Liver (tissue), 3 donors: ENCODE measurements at regions not wholly inside any gene's neighbourhood (a gene's known extent, or its start where the extent isn't known, plus 50 kb on each side); places are given as distances from the start of the nearest gene placed in this dataset.

Experiments used
- TAF1 ChIP-seq: conservative IDR thresholded peaks from 2 replicates; pipeline ENCODE4 v1.6.1; 2016; ENCODE audit warnings: antibody characterized with exemption, mild to moderate bottlenecking
- YY1 ChIP-seq: IDR thresholded peaks from 2 replicates; pipeline ENCODE4 v1.6.1; 2016; ENCODE audit warnings: antibody characterized with exemption, mild to moderate bottlenecking
- TF ChIP-seq, protein P1 (sequence below): fragments of 150-350 bp; IDR thresholded peaks from 2 replicates; pipeline ENCODE4 v1.5.1; 2017; ENCODE audit warnings: improper control_type of control experiment, low read depth, low read length; ENCODE audit not compliant: missing input control
- donor health status: healthy.
- donor health status: healthy.

DNA sequence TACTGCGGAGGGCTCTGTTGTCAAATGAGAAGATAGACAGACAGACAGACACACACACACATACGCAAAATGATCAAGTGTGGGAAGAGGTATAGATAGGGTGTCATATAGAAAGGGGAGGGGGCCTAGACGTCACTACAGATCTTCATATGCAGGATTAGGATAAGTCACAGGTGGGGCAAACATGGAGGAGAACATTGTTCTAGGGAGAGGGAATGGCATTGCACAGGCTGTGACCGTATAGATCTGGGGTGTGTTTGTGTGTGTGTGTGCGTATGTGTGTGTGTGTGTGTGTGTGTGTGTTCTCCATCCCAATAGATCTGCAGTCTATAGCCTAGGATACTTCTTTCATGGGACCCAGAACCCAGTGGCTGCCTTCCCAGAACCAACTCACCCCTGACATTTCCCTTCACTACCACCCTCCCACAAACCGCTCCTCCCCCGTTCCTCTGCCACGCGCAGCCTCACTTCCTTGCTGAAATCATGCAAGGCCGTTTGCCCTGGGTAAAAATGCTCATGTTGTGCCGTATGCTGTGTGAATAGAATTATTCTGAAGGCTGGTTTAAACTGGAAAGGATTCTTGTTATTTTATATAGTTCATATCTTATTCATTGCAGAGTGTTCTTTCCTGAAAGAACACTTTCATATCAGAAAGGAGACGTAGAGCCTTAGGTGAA, 50.5 kb upstream of the CCL1 start:
- TF ChIP-seq, protein P1, sequence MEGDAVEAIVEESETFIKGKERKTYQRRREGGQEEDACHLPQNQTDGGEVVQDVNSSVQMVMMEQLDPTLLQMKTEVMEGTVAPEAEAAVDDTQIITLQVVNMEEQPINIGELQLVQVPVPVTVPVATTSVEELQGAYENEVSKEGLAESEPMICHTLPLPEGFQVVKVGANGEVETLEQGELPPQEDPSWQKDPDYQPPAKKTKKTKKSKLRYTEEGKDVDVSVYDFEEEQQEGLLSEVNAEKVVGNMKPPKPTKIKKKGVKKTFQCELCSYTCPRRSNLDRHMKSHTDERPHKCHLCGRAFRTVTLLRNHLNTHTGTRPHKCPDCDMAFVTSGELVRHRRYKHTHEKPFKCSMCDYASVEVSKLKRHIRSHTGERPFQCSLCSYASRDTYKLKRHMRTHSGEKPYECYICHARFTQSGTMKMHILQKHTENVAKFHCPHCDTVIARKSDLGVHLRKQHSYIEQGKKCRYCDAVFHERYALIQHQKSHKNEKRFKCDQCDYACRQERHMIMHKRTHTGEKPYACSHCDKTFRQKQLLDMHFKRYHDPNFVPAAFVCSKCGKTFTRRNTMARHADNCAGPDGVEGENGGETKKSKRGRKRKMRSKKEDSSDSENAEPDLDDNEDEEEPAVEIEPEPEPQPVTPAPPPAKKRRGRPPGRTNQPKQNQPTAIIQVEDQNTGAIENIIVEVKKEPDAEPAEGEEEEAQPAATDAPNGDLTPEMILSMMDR, result no peak
- TF ChIP-seq TAF1 (no peak), YY1 (no peak)
